Liver (tissue), 8 donors: ENCODE measurements at regions not wholly inside any gene's neighbourhood (a gene's known extent, or its start where the extent isn't known, plus 50 kb on each side); places are given as distances from the start of the nearest gene placed in this dataset.

Experiments used
- DNase-seq: peaks from one replicate; pipeline ENCODE4 v3.0.0-alpha.2; 2017; ENCODE audit warnings: low spot score
- H3K27ac ChIP-seq, 2 donors: one replicate each; pipeline ENCODE4 v1.7.0; 2013; ENCODE audit warnings: inconsistent platforms in 2 of 2, low read length in 2 of 2, control low read depth in 1 of 2, low read depth in 1 of 2, mild to moderate bottlenecking in 1 of 2
- H3K27me3 ChIP-seq, 4 donors: one replicate each; pipeline versions ENCODE4 v1.6.1 to v1.7.0; 2013; ENCODE audit warnings: low read length in 3 of 4, inconsistent platforms in 1 of 4, mild to moderate bottlenecking in 1 of 4, moderate library complexity in 1 of 4; ENCODE audit not compliant: control insufficient read depth in 4 of 4, insufficient read depth in 4 of 4
- H3K36me3 ChIP-seq, 4 donors: one replicate each; pipeline versions ENCODE4 v1.6.1 to v1.7.0; 2013; ENCODE audit warnings: low read length in 3 of 4, mild to moderate bottlenecking in 3 of 4, low read depth in 1 of 4, moderate library complexity in 1 of 4; ENCODE audit not compliant: control insufficient read depth in 4 of 4, insufficient read depth in 3 of 4
- H3K4me1 ChIP-seq, 4 donors: one replicate each; pipeline versions ENCODE4 v1.6.1 to v1.7.0; 2013; ENCODE audit warnings: low read length in 3 of 4, mild to moderate bottlenecking in 3 of 4, moderate library complexity in 1 of 4; ENCODE audit not compliant: control insufficient read depth in 4 of 4, insufficient read depth in 4 of 4
- H3K4me3 ChIP-seq, 3 donors: one replicate each; pipeline versions ENCODE4 v1.6.1 to v1.7.0; 2013; ENCODE audit warnings: low read length in 3 of 3, control low read depth in 1 of 3, low read depth in 1 of 3, mild to moderate bottlenecking in 1 of 3
- H3K9ac ChIP-seq, 2 donors: one replicate each; pipeline ENCODE4 v1.7.0; 2013; ENCODE audit warnings: low read length in 2 of 2, mild to moderate bottlenecking in 2 of 2, moderate library complexity in 2 of 2, control low read depth in 1 of 2, low read depth in 1 of 2
- H3K9me3 ChIP-seq, 4 donors: one replicate each; pipeline versions ENCODE4 v1.6.1 to v1.7.0; 2013; ENCODE audit warnings: low read length in 3 of 4; ENCODE audit not compliant: control insufficient read depth in 4 of 4
- CTCF ChIP-seq: fragments of 150-350 bp; IDR thresholded peaks from 2 replicates; pipeline ENCODE4 v1.5.1; 2017; ENCODE audit warnings: improper control_type of control experiment, low read depth, low read length; ENCODE audit not compliant: missing input control
- FOXA2 ChIP-seq: IDR thresholded peaks from 2 replicates; pipeline ENCODE4 v1.6.1; 2016; ENCODE audit warnings: antibody characterized with exemption
- HNF4G ChIP-seq: IDR thresholded peaks from 2 replicates; pipeline ENCODE4 v1.6.1; 2016; ENCODE audit warnings: antibody characterized with exemption
- MAX ChIP-seq: IDR thresholded peaks from 2 replicates; pipeline ENCODE4 v1.6.1; 2016; ENCODE audit warnings: antibody characterized with exemption
- NR2F2 ChIP-seq: IDR thresholded peaks from 2 replicates; pipeline ENCODE4 v1.6.1; 2016; ENCODE audit warnings: antibody characterized with exemption
- SP1 ChIP-seq: IDR thresholded peaks from 2 replicates; pipeline ENCODE4 v1.6.1; 2018; ENCODE audit warnings: antibody characterized with exemption, mild to moderate bottlenecking
- YY1 ChIP-seq: IDR thresholded peaks from 2 replicates; pipeline ENCODE4 v1.6.1; 2016; ENCODE audit warnings: antibody characterized with exemption, mild to moderate bottlenecking
- ZBTB33 ChIP-seq: IDR thresholded peaks from 2 replicates; pipeline ENCODE4 v1.6.1; 2016; ENCODE audit warnings: antibody characterized with exemption
- WGBS: extraction: QIAGEN DNeasy Blood & Tissue Kit; methylation state at CpG from one replicate; pipeline ENCODE4 v1.1.7; 2013; 5-methylcytosine and 5-hydroxymethylcytosine counted together
- donor health status: healthy.
- donor health status: healthy.
- donor health status: healthy.
- donor health status: healthy.
- donor health status: healthy.

GRCh38 chr16:65763640-65764305, 602.7 kb upstream of the CDH5 start (continued):
- no peak for TF ChIP-seq ZBTB33

GRCh38 chr16:65760874-65761273, 605.6 kb upstream of the CDH5 start:
- Histone ChIP-seq H3K9ac (no peak overlapping the region), H3K9me3 (no peaks in the 10 kb centered on the region), H3K4me3 (no peak overlapping the region), H3K27me3 (no peaks in the 10 kb centered on the region), H3K36me3 (no peaks in the 10 kb centered on the region), H3K27ac (no peak overlapping the region), H3K4me1 (no peaks in the 10 kb centered on the region)
- 76% methylated on average over 4 of the region's 4 CpGs for WGBS
- TF ChIP-seq MAX: no peak
- no peak for TF ChIP-seq FOXA2
- TF ChIP-seq SP1: no peak
- DNase-seq: no peak

GRCh38 chr16:65758620-65759019, 607.9 kb upstream of the CDH5 start:
- DNase-seq: no peak
- H3K4me3 ChIP-seq: no peak overlapping the region
- H3K4me1 ChIP-seq: no peaks in the 10 kb centered on the region
- no peaks in the 10 kb centered on the region for H3K9me3 ChIP-seq
- WGBS: 34% methylated on average over 4 of the region's 4 CpGs
- H3K27me3 ChIP-seq: no peaks in the 10 kb centered on the region
- no peaks in the 10 kb centered on the region for H3K36me3 ChIP-seq
- TF ChIP-seq NR2F2 (peak; percentile 74), YY1 (no peak)
- H3K9ac ChIP-seq: no peak overlapping the region
- no peak overlapping the region for H3K27ac ChIP-seq

GRCh38 chr16:65757064-65757463, 609.4 kb upstream of the CDH5 start:
- DNase-seq: no peak
- no peaks in the 10 kb centered on the region for H3K27me3 ChIP-seq
- WGBS: 76% methylated on average over 4 of the region's 4 CpGs
- no peaks in the 10 kb centered on the region for H3K4me1 ChIP-seq
- no peaks in the 10 kb centered on the region for H3K36me3 ChIP-seq
- H3K27ac ChIP-seq: no peak overlapping the region
- no peak for TF ChIP-seq HNF4G
- TF ChIP-seq CTCF: no peak
- H3K9me3 ChIP-seq: no peaks in the 10 kb centered on the region
- H3K9ac ChIP-seq: no peak overlapping the region
- H3K4me3 ChIP-seq: no peak overlapping the region
